Thyroid gland (tissue), 4 donors: ENCODE measurements at regions not wholly inside any gene's neighbourhood (a gene's known extent, or its start where the extent isn't known, plus 50 kb on each side); places are given as distances from the start of the nearest gene placed in this dataset.
"Not testable (repeated sequence)": the region's sequence is repeated elsewhere in the genome, so short reads cannot be mapped to it uniquely, and the experiment has no call there.

Source experiments
- POLR2A ChIP-seq, 2 donors: fragments of 450-650 bp; IDR thresholded peaks; one replicate each; pipeline ENCODE4 v1.6.1; 2017; ENCODE audit warnings: antibody characterized with exemption in 2 of 2, mild to moderate bottlenecking in 2 of 2, moderate library complexity in 1 of 2
- TF ChIP-seq, protein P1 (sequence below), 6 experiments: fragments of 200-600 bp in 3 of 6; fragments of 450-650 bp in 3 of 6; sonication (generic) in 3 of 6; IDR thresholded peaks; one replicate each; pipeline ENCODE4 v1.5.1; 2016 to 2019; ENCODE audit warnings: antibody characterized with exemption in 6 of 6, mild to moderate bottlenecking in 2 of 6, inconsistent platforms in 1 of 6, moderate library complexity in 1 of 6

- TF ChIP-seq, protein P1, sequence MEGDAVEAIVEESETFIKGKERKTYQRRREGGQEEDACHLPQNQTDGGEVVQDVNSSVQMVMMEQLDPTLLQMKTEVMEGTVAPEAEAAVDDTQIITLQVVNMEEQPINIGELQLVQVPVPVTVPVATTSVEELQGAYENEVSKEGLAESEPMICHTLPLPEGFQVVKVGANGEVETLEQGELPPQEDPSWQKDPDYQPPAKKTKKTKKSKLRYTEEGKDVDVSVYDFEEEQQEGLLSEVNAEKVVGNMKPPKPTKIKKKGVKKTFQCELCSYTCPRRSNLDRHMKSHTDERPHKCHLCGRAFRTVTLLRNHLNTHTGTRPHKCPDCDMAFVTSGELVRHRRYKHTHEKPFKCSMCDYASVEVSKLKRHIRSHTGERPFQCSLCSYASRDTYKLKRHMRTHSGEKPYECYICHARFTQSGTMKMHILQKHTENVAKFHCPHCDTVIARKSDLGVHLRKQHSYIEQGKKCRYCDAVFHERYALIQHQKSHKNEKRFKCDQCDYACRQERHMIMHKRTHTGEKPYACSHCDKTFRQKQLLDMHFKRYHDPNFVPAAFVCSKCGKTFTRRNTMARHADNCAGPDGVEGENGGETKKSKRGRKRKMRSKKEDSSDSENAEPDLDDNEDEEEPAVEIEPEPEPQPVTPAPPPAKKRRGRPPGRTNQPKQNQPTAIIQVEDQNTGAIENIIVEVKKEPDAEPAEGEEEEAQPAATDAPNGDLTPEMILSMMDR (IDR thresholded peaks at IDR 0.05), result not testable (repeated sequence)
- not testable (repeated sequence) for TF ChIP-seq POLR2A (IDR thresholded peaks at IDR 0.05)
These were observed 703.3 kb downstream of the TTLL7 start for GRCh38 chr1:83295594-83295993.
